ENCODE measurements at regions not wholly inside any gene's neighbourhood (a gene's known extent, or its start where the extent isn't known, plus 50 kb on each side); places are given as distances from the start of the nearest gene placed in this dataset.

- CTCF ChIA-PET: no interaction called here
- POLR2A ChIA-PET: no interaction called here
- no peak for DNase-seq (ENCODE audit: extremely low spot score)
- TF ChIP-seq, protein P1, sequence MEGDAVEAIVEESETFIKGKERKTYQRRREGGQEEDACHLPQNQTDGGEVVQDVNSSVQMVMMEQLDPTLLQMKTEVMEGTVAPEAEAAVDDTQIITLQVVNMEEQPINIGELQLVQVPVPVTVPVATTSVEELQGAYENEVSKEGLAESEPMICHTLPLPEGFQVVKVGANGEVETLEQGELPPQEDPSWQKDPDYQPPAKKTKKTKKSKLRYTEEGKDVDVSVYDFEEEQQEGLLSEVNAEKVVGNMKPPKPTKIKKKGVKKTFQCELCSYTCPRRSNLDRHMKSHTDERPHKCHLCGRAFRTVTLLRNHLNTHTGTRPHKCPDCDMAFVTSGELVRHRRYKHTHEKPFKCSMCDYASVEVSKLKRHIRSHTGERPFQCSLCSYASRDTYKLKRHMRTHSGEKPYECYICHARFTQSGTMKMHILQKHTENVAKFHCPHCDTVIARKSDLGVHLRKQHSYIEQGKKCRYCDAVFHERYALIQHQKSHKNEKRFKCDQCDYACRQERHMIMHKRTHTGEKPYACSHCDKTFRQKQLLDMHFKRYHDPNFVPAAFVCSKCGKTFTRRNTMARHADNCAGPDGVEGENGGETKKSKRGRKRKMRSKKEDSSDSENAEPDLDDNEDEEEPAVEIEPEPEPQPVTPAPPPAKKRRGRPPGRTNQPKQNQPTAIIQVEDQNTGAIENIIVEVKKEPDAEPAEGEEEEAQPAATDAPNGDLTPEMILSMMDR (IDR thresholded peaks at IDR 0.05; ENCODE audit: control extremely low read depth, extremely low read depth, low read depth, missing control alignments): no peak
These were observed 647.8 kb downstream of the SATB2 start for GRCh38 chr2:198809976-198810375.

DNA sequence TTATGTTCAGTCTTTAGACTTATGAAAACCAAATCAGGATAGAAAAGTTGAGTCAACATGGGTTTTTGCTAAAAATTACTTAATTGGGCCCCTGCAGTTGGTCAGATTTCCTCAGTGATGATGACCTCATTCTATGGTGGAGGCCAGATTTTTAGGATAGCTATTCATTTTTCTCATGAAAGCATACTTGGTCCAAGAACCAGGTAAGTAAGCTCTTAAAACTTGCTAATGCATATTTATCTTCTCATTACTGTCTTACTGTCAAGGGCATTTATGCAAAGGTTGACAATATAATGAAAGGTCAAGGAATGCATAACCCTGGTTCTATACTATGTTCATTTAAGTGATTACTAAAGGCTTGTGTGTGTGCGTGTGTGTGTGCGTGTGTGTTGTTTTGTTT, 650.6 kb downstream of the SATB2 start:
- CTCF ChIA-PET: interaction anchor here (1.4 to 1.8 kb wide), 2 partner anchors 28 to 415 kb away, joined by 3 to 4 read pairs; no protein-coding TSS in a partner anchor
- POLR2A ChIA-PET: no interaction called here
- DNase-seq (ENCODE audit: extremely low spot score): no peak
- TF ChIP-seq, protein P1 (IDR thresholded peaks at IDR 0.05; ENCODE audit: control extremely low read depth, extremely low read depth, low read depth, missing control alignments): no peak

DNA sequence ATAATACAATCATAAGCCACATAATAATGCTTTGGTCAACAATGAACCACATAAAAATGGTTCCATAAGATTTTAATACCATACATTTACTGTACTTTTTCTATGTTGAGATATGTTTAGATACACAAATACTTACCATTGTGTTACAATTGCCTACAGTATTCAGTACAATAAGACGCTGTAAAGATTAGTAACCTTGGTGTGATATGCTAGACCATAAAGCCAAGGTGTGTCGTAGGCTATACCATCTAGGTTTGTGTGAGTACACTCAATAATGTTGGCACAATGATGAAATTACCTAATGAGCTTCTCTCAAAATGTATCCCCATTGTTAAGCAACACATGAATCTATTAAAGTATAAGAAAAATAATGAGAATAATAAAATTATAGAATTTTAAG, 662.3 kb downstream of the SATB2 start:
- POLR2A ChIA-PET: no interaction called here
- no peak for DNase-seq (ENCODE audit: extremely low spot score)
- TF ChIP-seq, protein P1 (IDR thresholded peaks at IDR 0.05; ENCODE audit: control extremely low read depth, extremely low read depth, low read depth, missing control alignments): no peak
- CTCF ChIA-PET: no interaction called here

GRCh38 chr2:198791623-198792022, 666.1 kb downstream of the SATB2 start:
- POLR2A ChIA-PET: no interaction called here

DNA sequence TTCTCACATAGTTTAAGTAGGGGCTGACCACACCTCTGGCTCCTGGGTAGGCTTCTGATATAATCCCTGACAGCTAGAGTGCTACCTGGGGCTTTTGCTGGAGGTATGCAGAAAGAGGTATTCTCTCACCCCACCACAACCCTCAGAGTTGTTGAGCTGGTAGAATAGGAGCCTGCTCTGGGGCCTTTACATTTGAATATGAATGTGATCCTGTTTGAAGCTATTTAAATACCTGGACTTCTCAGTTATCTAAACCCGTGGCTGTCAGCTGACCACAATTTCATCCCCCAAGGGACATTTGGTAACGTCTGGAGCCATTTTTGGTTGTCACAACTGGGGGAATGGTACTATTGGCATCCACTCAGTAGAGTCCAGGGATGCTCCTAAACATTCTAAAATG, 669.1 kb downstream of the SATB2 start:
- DNase-seq (ENCODE audit: extremely low spot score): no peak
- TF ChIP-seq, protein P1 (IDR thresholded peaks at IDR 0.05; ENCODE audit: control extremely low read depth, extremely low read depth, low read depth, missing control alignments): no peak
- POLR2A ChIA-PET: no interaction called here
- CTCF ChIA-PET: interaction anchor here (1.1 to 1.4 kb wide), 2 partner anchors 9 to 15 kb away, joined by 4 to 6 read pairs; no protein-coding TSS in a partner anchor

More at GRCh38 chr2:198791623-198792022, 666.1 kb downstream of the SATB2 start:
- CTCF ChIA-PET: interaction anchor here (1.7 kb wide), 1 partner anchor 45 kb away, joined by 5 read pairs; no protein-coding TSS in a partner anchor
- TF ChIP-seq, protein P1 (IDR thresholded peaks at IDR 0.05; ENCODE audit: control extremely low read depth, extremely low read depth, low read depth, missing control alignments): no peak
- DNase-seq (ENCODE audit: extremely low spot score): no peak

GRCh38 chr2:198782734-198783133, 675.0 kb downstream of the SATB2 start:
- no peak for DNase-seq (ENCODE audit: extremely low spot score)
- CTCF ChIA-PET: interaction anchor here (0.8 to 2.1 kb wide), 3 partner anchors 9 to 64 kb away, joined by 3 to 5 read pairs (median 4); no protein-coding TSS in a partner anchor
- POLR2A ChIA-PET: no interaction called here
- TF ChIP-seq, protein P1 (IDR thresholded peaks at IDR 0.05; ENCODE audit: control extremely low read depth, extremely low read depth, low read depth, missing control alignments): no peak

All from GM10248 (cell line).